ENCODE measurements at regions not wholly inside any gene's neighbourhood (a gene's known extent, or its start where the extent isn't known, plus 50 kb on each side); places are given as distances from the start of the nearest gene placed in this dataset.

DNA sequence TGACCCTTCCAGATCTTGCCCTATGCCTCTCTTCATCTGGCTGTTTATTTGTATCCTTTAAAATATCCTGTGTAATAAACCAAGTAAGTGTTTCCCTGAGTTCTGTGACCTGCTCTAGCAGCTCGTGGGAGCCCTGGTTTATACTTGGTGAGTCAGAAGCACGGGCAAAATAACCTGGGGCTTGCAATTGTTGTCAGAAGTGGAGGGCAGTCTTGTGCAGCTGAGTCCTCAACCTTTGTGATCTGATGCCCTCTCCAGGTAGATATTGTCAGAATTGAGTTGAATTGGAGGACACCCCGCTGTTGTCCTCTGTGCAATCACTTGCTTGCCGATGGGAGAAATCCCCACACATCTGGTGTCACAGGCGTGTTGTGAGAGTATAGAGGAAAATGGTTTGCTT lies 62.5 kb upstream of the PRICKLE1 start:
- DNase-seq, result peak; percentile 72

DNA sequence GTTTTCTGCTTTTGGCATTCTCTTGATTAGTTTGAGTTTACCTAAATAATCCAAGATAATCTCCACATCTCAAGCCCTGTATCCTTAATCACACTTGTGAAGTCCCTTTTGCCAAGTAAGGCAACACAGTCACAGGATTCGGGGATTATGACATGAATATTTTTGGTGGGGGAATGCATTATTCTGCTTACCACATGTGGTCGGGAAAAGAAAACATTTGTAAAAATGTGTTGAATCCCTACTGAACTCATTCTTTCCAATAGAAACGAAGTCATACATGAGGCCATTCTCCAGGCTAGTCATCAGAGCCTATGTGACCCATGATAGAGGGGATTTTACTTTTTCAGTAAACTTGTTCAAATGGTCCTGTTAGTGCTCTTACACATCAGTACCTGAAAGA lies 58.5 kb upstream of the PRICKLE1 start:
- no peak for DNase-seq

DNA sequence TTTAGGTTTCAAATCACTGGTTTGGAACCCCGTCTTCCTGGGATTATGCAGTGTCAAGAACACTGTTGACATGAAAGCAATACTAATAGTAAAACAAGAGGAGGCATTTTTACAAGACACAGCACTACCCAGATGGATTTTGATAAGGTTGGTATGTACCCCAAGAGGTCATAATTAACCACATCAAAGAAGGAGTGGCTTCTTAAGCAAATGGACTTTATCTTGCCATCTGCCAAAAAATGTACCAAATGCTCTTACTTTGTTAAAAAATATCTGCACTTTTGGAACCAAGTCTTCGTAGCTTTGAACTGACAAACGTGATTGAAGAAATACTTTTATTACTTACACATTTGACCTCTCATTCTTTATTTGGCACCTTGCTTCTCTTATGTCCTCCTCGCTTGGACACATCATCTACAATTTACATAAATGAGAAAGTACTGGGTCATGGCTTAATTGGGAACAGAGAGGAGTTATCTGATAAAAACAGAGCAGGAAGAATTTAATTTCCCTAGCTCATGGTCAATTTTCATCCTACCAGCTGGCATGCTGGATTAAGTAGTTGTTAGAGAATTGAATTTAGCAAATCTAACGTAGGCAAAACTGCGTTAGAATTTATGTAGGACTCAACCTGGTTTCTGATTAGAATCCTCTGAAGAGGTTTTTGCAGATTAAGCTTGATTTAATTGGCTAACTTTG lies 54.5 kb upstream of the PRICKLE1 start:
- no peak for DNase-seq

DNA sequence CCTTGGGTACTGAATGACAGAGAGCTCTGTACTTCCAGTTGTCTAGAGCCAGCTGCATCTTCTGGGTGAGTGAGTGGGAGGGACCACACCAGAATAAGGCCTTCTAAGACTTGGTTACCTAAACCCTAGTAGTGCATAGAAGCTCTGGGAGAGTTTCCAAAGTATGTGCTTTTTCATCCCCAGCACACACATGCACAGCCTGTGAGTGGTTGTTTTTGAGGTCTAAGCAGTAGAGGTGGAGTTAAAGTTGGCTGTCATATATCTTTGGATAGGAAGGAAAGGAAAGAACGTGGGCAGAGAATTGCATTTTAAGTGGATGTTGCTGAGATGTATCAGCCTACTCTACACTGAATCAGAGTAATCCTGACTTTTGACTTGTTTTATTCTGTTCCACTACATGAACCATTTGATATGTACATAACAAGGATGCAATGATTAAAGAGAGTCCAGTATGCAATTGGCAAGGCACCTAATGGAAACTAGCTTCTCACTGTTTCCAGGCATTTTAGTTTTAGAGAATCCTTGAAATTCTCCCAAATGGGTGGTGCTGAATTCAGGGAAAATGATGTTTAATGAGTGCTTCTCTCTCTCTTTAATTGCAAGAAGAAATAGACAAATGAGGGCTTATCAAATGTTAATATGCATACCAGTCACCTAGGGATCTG lies 51.8 kb upstream of the PRICKLE1 start:
- DNase-seq, result no peak

DNA sequence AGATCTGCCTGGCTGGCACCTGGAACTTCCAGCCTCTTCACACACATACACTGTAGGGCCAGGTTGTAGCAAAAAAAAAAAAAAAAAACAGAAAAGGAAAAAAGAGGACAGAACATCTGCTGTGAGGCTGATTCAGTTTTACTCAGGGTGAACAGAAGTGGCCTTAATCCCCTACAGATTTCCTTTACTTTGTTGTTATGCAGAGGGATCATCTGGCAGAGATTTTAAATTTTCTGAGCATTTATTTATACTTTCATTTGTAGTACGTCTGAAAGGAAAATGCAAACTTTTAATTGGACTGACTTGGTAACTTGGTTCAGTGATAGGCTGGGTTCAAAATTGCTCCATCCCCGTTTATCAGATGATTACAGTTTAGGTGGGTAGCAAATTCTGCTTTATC lies 50.8 kb upstream of the PRICKLE1 start:
- no peak for DNase-seq

DNA sequence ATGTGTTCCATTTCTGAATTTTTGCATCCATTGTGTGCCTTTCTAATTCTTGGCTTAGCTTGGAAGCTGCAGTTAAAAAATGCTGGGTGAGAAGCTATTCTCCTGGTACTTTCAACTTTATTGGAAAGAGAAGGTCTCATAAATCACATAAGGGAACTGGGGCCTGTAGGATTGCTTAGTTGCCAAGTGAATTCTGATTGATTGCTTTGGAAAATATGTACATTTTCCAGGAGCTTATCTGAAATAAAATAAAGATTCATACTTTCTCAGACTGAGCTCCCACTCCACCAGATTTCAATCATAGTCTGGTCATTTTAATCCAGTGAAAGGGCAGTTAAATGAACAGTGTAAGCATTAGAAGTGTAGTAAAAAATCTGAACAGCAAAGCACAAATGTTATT lies 50.0 kb upstream of the PRICKLE1 start:
- DNase-seq, result no peak

Data from islet precursor cell (in vitro differentiated cells).